ENCODE measurements at regions not wholly inside any gene's neighbourhood (a gene's known extent, or its start where the extent isn't known, plus 50 kb on each side); places are given as distances from the start of the nearest gene placed in this dataset.

DNA sequence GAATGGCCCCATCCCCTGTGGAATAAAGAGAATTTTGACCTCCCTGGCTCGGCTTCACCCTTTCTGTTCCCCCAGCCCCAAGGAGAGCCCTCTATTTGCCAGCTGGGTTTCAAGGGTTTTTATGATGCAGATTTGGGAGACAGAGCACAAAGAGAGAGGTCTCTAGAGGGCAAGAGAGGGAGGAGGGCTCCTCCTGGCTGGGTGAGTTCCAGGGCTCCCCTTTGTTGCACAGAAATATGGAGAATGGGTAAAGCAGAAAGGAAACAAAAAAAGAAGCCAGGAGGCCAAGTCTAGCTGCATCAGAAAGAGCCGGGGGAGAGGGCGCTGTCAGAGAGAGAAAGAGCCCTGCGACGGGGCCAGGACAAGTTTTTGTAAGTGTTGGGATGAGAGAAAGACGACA, 319.6 kb upstream of the RTL1 start:
- Mint-ChIP-seq H3K4me1 (peaks cover 63% of the 10 kb centered on the region), H3K27ac (peak overlapping the region; percentile 83 to 97 (median 93)), H3K9me3 (no peaks in the 10 kb centered on the region), H3K36me3 (ENCODE audit: low read depth) (no peaks in the 10 kb centered on the region), H3K27me3 (ENCODE audit: low read depth) (no peaks in the 10 kb centered on the region), H3K4me3 (peak overlapping the region in 1 of 3 experiments; percentile 35)
- TF ChIP-seq, protein P1, sequence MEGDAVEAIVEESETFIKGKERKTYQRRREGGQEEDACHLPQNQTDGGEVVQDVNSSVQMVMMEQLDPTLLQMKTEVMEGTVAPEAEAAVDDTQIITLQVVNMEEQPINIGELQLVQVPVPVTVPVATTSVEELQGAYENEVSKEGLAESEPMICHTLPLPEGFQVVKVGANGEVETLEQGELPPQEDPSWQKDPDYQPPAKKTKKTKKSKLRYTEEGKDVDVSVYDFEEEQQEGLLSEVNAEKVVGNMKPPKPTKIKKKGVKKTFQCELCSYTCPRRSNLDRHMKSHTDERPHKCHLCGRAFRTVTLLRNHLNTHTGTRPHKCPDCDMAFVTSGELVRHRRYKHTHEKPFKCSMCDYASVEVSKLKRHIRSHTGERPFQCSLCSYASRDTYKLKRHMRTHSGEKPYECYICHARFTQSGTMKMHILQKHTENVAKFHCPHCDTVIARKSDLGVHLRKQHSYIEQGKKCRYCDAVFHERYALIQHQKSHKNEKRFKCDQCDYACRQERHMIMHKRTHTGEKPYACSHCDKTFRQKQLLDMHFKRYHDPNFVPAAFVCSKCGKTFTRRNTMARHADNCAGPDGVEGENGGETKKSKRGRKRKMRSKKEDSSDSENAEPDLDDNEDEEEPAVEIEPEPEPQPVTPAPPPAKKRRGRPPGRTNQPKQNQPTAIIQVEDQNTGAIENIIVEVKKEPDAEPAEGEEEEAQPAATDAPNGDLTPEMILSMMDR (IDR thresholded peaks at IDR 0.05; ENCODE audit: unreplicated experiment in 3 of 3), result no peak

DNA sequence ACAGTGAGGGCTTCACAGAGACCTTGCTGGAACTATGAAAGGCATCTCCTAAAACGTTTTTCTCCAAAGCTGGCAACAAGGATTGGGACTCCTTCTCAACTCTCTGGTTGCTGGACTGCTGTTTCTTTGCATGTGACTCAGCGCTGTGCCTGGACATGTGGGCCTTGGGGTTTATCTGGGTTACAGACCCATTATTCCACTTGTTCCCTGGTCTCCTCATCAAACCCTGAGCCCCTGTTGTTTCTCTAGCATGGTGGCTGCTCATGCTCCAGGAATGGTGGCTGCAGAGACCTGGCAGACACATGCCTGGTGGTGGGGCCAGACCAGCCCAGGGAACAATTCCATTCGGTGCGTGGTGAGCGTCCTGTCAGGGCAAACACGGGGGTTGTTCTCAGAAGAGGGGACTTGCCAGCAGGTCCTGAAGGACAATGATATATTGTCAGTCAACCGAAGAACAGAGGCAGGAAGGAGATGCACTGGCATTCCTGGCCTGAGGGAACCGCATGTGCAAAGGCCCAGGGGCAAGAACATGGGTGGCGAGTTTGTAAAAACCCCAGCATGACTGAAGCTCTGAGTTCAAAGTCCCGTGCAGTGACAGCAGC, 320.1 kb upstream of the RTL1 start:
- Mint-ChIP-seq H3K4me3 (no peak overlapping the region), H3K4me1 (peaks cover 68% of the 10 kb centered on the region)

DNA sequence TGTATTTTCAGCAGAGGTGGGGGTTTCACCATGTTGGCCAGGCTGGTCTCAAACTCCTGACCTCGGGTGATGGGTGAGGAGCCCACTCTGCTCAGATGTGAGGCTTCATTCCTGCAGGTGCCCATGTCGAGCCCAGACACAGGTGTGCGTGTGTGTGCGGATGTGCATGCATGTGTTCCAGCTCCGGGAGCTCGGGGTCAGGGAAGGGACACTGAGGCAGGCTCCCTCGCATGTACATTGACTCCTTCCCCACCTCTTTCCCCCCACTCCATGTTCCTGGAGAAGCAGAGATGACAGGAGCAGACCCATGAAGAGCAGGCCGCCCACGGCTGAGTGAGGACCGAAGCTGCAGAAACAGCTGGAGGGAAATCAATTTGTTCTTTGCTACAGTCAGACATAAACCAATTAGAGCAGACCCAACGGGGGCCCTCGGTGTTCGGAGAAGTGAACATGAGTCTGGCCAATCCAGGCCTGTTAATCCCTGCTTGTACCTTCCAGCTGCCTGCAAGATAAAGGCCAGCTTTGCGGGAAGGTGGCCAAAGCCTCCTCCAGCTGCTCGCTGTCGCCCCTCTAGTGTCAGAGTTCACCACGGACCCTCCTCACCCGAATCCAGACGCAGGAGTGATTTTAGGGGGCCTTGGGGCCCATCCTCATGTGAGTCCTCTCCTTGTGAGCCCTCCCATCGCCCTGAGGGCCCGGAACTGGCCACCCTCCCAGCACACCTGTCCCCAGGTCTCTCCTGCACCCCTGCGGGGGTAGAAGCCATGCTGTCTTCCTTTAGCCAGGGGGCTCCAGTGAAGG, 321.0 kb upstream of the RTL1 start:
- Mint-ChIP-seq H3K27me3 (ENCODE audit: low read depth) (no peaks in the 10 kb centered on the region), H3K27ac (peak overlapping the region; percentile 90 to 99 (median 93)), H3K4me3 (peak overlapping the region in 2 of 3 experiments; percentile 46 to 63), H3K36me3 (ENCODE audit: low read depth) (no peaks in the 10 kb centered on the region), H3K4me1 (peaks cover 70% of the 10 kb centered on the region), H3K9me3 (no peaks in the 10 kb centered on the region)
- TF ChIP-seq, protein P1 (IDR thresholded peaks at IDR 0.05; ENCODE audit: unreplicated experiment in 3 of 3), result no peak

More for the DNA sequence above, 320.1 kb upstream of the RTL1 start:
- TF ChIP-seq, protein P1 (IDR thresholded peaks at IDR 0.05; ENCODE audit: unreplicated experiment in 3 of 3), result no peak
- Mint-ChIP-seq H3K36me3 (ENCODE audit: low read depth) (no peaks in the 10 kb centered on the region), H3K27me3 (ENCODE audit: low read depth) (no peaks in the 10 kb centered on the region), H3K27ac (peak overlapping the region; percentile 83 to 97 (median 93)), H3K9me3 (no peaks in the 10 kb centered on the region)

DNA sequence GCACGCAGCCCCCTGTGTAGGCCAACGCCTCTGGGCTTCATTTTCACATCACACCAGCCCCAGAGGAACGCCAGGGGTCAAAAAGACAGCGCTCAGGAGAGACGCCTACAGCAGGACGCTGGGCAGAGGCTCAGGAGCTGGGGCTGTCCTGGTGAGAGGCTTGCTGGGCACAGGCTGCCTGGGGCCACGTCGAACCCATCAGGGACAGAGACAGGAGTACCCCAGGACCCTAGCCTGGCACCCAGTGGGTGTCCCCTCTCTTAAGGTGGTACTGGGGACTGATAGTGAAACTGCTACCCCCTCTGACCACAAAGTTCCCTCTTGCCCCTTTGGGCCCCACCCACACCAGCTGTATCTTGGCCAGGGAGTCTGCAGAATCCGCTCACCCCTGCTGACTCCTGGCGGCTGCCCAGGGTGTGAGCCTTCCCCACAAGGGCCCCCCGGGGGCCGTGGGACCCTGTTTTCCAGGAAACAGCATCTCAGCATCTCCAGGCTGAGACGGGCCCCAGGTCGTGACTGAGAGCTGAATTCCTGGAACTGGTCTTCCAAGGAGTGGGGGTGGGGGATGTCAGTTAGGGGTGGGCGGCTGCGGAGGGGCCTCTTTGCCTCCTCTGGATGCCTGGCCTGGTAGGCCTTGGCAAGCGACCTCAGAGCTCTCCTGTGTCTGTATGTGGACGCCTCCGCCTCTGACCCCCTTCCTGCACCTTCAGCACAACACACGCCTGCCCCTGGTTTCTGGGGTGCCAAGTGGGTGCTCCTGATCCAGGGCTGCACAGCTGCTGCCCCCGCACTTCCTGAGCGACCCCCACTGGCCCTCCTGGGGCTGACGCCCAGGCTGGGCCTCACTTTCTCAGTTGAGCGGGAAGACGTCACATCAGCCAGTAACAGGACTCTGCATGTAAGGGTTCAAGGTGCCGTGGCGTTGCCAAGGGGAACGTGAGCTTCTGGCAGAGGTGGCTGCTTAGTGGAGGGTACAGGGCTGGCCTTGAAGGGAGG, 321.9 kb upstream of the RTL1 start:
- no peaks in the 10 kb centered on the region for H3K9me3 Mint-ChIP-seq
- TF ChIP-seq, protein P1 (IDR thresholded peaks at IDR 0.05; ENCODE audit: unreplicated experiment in 3 of 3), result no peak
- H3K4me1 Mint-ChIP-seq, result peaks cover 68% of the 10 kb centered on the region
- peak overlapping the region; percentile 90 to 93 (median 93) for H3K27ac Mint-ChIP-seq
- H3K27me3 Mint-ChIP-seq (ENCODE audit: low read depth), result no peaks in the 10 kb centered on the region
- H3K4me3 Mint-ChIP-seq, result no peak overlapping the region
- no peaks in the 10 kb centered on the region for H3K36me3 Mint-ChIP-seq (ENCODE audit: low read depth)

DNA sequence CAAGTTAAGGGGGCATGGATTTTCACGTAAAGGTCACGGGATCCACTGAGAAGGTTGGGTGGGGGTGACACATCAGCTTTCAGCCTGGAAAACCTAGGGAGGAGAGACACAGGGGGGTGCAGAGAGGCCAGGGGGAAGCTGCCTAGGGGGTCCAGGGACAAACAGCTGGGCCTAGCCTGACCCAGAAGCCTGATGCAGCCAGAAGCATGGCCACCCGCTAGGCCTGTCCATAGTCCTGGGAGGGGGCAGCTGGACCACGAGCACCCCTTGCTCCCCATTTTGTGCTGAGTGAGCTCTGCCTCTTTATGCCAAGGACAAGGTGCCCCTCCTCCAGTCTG, 322.7 kb upstream of the RTL1 start:
- no peaks in the 10 kb centered on the region for H3K27me3 Mint-ChIP-seq (ENCODE audit: low read depth)
- no peaks in the 10 kb centered on the region for H3K9me3 Mint-ChIP-seq
- peaks cover 63% of the 10 kb centered on the region for H3K4me1 Mint-ChIP-seq
- H3K36me3 Mint-ChIP-seq (ENCODE audit: low read depth), result no peaks in the 10 kb centered on the region
- TF ChIP-seq, protein P1 (IDR thresholded peaks at IDR 0.05; ENCODE audit: unreplicated experiment in 3 of 3), result no peak
- peak overlapping the region; percentile 90 to 93 (median 93) for H3K27ac Mint-ChIP-seq
- no peak overlapping the region for H3K4me3 Mint-ChIP-seq

Data from nephron (organoid).